ENCODE measurements at regions not wholly inside any gene's neighbourhood (a gene's known extent, or its start where the extent isn't known, plus 50 kb on each side); places are given as distances from the start of the nearest gene placed in this dataset.

DNA sequence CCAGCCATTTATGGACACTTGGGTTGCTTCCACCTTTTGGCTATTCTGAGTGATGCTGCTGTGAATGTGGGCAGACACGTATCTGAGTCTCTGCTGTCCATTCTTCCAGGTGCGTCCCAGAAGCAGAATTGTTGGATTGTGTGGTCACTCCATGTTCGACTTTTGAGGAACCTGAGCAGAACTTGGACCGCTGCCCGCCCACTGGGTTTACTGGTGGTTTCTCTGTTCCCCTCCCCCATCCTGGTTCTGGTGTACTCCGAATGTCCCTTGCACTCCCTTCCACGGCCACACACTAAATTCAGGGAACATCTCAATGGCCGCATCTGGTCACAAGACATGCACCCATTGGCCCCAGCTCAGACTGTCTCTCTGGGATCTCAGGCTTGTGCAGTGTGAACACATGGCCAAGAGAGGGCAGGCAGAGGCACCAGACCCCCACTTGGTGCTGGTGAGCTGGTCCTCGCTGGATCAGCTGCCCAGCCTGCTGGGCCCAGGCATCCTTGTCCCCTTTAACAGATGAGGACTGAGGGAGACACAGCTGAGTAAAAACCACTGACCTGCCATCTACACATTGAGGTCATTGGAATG lies 565.1 kb downstream of the NPHP4 start:
- DNase-seq (ENCODE audit: low read depth, low spot score) = no peak

DNA sequence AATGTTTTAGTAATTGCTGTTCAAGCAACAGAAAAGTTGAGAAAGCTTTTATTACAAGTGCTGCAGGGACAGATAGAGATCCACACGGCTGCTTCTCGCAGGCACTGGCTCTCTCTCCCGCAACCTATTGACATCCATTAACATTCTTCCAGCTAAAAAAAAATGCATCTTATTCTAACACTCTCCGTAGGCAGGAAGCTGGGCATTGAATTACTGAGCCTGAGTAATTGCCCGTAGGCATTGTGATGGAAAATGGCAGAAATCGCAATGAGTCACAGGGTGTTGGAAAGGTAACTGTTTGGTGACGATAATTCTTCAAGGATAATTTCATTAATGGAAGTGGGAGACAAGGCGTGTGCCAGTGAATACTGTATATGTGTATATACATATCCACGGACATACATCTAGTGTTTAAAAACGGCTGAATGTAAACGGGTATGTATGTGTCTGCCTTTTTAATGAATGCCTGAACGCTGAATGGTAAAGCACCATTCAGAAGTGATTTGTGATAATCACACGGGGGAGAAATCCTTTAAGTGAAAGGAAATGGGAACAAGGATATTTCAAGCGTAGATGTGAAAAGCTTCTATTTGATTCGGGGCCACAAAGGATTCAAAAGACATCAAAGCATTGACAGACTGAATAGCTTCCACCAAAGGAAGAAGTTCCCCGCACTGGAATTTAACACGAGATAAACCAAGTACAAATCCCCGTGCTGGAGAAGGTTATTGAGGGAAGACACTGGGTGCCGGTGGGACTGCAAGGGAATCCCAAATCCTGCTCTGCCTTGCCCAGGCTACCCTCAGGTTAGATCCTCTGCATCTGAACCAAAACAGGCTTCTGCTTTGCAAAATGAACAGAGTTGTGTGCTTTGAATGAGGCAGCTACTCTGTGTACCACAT lies 567.2 kb downstream of the NPHP4 start:
- DNase-seq (ENCODE audit: low read depth, low spot score) = no peak

DNA sequence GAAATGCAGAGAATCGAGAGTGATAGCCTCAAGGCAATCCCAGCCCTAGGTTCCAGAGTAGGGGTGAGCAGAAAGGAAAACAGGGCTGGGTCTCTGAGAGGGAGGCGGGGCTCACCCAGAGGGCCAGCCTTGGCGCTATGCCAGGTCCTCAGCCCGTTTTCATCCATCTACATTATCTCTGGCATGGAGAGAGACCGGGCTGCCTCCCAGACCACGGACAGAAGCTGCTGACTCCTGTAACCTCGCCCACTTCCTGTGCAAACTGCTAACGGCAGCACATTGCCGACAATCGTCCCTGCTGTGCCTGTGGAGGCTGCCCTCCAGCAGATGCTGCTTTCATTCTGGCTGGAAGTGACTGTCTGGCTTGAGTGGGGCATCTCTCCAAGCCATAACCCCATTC lies 569.1 kb downstream of the NPHP4 start:
- DNase-seq (ENCODE audit: low read depth, low spot score) = no peak

DNA sequence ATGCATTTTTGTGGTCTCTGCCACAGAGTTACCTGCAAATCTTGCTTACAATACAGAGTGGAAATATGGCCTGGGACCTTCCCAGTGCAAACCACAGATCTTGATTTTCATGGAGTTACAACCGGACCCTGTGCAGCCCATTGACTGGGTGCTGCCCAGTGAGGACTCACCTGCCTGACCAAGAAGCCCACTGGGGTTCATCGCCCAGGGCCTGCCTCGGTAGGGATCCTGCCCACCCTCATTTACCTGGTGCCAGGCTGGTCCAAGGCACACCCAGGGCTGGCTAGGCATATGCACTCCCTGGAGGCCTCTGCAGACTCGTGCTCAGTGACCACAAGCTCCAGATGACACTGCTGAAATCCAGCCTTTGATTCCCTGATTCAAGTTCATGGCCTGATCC lies 572.7 kb downstream of the NPHP4 start:
- no peak for DNase-seq (ENCODE audit: low read depth, low spot score)

DNA sequence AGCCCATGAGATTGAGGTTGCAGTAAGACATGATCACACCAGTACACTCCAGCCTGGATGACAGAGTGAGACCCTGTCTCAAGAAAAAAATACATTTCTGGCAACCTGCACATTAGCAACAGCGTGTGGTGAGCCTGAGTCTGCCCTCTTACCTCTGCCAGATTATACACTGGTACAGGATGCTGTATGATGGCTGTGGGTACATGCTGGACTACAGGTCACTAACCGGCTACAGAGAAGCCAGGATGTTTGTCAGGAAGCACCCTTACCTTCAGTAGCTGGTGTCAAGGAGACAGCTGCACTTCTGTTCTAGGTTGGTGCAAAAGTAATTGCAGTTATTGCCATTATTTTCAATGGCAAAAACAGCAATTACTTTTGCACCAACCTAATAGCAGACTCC lies 575.7 kb downstream of the NPHP4 start:
- no peak for DNase-seq (ENCODE audit: low read depth, low spot score)

DNA sequence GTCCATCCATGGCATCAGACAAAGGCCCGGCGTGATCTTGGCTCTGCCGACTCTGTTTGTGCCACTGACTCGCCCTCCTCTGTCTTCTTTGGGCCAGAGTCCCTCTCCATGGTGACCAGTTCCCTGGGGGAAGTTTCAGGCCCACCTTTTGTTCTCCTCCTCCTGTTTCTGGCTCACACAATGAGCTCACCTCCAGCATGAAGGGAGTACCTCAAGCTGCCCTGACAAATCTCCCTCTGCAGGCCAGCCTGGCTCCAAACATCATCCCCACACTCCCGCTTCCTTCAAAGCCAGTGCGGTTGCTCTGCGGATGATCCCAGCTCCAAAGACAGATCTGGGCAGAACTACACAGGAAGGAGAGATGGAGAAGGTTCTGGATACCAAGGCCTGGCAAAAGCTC lies 576.6 kb downstream of the NPHP4 start:
- DNase-seq (ENCODE audit: low read depth, low spot score) = no peak

DNA sequence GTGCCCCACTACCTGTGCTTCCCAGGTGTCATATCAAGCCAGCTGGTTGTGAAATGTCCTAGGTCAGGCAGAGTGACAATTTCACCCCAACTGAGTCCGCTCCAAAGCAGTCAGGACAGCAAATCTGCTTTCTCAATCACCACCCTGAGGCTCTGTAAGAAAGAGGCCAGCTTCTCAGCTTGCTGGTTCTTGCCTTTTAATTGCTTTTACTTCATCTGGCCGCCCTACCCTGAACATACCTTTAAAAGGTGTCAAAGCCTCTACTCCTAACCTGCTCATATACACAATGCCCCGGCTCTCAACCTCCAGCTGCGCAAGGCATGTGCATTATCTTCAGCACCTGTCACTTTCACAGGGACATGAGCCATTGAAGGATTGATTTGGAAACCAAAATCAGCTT lies 581.6 kb downstream of the NPHP4 start:
- DNase-seq (ENCODE audit: low read depth, low spot score) = no peak

DNA sequence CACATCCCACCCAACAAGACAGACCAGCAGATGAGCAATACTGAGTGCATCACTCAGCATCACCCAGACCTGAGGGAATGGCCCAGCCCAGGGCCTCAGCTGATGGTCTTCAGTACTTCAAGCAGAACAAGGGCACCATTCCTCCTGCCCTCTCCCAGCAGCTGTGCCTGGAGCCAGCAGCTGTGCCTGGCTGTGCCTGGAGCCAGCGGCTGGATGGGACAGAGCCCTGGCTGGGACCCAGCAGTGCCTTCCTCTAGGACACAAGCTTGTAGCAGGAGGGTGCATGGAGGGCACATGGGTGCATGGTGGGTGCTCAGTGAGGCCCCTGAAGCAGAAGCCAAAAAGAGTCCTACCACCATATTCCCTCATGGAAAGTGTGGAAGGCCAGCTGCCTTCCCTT lies 583.8 kb downstream of the NPHP4 start:
- DNase-seq (ENCODE audit: low read depth, low spot score) = no peak

DNA sequence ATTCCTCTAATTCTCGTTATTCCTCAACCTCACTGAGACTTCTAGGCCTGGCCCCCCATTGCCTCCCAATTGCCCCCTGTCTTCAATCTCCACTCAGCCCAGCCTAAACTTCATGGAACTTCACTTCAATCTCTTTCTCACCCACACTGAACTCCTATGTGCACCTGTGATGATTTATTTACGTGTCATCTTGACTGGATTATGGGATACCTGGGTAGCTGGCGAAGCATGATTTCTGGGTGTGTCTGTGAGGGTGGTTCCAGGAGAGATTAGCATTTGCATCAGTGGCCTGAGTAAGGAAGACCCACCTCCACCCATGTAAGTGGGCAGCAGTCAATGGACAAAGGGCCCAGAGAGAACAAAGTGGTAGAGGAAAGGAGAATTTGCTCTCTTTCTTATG lies 587.0 kb downstream of the NPHP4 start:
- no peak for DNase-seq (ENCODE audit: low read depth, low spot score)

DNA sequence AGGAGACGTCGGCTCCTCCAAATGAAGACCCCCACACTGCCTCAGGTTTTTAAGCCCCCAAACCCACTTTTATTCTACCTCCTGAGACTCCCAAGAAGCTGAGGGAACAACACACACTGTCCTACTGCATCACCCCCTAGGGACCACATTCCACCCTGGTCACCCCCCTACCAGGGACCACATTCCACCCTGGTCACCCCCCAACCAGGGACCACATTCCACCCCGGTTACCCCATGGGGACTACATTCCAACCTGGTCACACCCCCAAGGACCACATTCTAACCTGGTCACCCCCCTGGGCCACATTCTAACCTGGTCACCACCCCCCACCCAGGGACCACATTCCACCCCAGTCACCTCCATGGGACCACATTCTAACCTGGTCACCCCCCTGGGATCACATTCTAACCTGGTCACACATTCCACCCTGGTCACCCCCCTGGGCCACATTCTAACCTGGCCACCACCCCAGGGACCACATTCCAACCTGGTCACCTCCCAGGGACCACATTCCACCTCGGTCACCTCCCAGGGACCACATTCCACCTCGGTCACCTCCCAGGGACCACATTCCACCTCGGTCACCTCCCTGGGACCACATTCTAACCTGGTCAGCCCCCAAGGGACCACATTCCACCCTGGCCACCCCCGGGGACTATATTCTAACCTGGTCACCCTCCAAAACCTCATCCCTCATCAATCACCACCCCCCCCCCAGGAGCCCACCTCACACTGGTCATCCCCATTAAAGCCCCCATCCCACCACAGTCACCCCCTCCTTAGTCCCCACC lies 587.6 kb downstream of the NPHP4 start:
- DNase-seq (ENCODE audit: low read depth, low spot score) = no peak

DNA sequence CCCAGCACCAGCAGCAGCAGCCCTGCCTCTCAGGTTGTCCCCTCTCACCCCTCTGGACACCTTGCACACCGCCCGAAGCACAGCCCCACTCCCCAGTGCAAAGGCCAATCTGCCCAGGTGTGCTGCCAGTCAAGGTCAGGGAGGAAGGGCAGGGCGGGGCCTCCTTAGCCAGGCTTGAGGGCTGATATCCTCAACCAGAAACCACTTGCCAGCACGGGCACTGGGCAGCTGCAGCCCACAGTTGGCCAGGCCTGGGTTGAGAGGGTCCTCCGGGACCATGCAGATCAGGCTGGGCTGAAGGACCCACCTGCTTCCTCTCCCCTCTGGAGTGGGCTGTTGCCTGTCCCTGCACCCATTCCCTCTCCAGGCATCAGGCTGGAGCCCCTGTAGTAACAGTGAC lies 588.3 kb downstream of the NPHP4 start:
- DNase-seq (ENCODE audit: low read depth, low spot score) = no peak

DNA sequence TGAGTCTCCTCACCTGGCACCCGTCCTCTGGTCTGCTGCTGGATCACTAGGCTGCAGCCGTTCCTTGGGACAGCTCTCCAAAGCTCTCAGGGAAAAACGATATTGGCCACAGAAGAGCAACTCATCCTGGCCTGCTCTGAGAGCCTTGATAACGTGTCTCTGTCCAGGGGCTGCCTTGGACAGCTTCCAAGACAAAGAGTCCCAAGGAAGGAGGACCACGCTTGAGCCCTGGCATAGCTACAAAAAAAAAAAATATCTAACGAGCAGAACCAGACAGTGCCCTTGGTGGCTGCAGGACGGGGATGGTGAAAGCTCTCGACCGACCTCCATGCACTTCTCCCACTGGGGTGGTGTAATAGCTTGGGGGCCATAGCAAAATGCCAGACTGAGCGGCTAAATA lies 589.6 kb downstream of the NPHP4 start:
- no peak for DNase-seq (ENCODE audit: low read depth, low spot score)

DNA sequence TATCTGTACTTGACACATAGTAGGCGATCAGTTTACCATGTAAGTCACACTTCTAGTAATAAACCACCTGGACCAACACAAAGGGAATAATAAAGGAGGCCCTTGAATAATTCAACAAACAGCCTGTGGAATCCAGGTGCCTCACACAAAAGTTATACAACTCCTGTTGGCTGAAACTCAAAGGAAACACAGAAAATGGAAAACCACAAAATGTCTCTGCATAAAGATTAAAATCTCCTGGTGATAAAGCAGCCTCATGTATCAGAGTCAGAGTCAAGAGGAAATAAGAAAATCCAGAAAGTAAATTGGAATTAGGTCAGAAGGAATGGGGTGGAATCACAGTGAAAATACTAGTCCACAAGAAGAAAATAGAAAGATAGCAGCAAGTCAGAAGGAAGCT lies 592.5 kb downstream of the NPHP4 start:
- DNase-seq (ENCODE audit: low read depth, low spot score) = no peak

DNA sequence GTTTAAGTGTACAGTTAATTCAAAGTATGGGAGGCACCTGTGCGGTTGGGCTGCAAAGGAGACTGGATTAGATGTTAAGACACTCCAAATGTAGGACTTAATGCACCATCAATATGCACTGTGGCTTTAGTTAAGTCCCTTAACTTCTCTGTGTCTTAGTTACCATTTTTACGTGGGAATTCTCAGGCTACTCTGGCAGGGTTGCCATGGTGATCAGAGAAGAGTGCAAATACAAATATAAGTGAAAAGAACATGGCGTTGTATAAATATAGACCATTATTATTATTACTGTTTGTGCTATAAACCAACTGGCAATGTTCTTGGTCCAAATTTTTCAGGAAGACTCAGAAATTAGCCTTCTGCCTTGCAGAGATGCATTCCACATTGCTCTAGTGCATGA lies 595.6 kb downstream of the NPHP4 start:
- DNase-seq (ENCODE audit: low read depth, low spot score) = no peak

DNA sequence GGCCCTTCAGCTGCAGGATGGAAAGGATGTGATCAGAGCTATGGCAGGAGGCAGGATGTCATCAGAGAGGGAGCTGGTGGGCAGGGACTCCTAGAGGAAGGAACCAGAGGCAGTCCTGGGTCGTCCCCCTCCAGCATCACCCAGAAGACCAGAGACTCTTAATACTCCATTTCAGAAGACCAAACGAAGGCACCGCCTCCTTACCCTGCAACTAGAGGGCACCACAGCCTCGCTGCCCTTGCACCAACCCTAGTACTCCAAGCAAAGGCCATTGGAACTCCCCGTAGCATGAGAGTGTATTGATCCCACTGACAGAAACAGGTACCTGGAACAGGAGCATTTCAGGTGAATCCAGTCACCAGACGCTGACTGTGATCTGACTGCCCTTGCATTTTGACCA lies 598.1 kb downstream of the NPHP4 start:
- DNase-seq (ENCODE audit: low read depth, low spot score) = no peak

DNA sequence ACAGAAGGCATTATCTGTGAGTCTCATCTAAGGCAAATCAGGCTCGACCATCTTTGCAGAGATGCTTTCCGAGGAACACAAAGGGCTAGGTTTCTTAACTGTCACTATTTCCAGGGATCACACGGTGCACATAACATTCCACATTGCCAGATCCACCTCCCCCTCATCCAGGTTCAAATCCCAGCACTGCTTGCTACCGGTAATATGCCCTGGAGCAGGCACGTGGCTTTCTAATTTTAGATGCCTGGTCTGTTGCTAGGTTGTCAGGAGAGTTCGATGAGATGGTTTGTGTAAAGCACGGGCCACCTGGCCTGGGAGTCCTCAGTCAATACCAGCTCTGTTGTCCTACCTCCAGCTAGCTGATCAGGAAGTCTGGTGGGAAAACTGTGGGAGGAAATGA lies 598.6 kb downstream of the NPHP4 start:
- no peak for DNase-seq (ENCODE audit: low read depth, low spot score)

DNA sequence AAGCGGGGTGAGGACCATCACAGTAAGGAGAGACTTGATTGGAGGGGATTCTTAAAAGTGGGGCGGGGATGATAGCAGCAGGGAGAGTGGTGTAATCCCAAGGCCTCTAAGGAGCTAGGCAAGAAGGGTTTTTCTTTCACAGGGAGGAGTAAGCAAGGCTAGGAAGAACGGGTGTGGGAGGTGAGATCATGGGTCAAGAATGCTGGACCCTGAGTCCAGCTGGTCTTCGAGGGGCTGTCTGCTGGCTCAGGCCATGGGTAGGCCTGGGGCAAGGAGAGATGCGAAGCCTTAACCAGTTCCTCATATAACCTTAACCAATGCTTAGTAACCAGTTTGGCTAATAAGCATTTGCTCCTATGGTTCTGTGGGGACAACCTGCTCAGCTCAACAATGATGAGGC lies 599.1 kb downstream of the NPHP4 start:
- no peak for DNase-seq (ENCODE audit: low read depth, low spot score)

DNA sequence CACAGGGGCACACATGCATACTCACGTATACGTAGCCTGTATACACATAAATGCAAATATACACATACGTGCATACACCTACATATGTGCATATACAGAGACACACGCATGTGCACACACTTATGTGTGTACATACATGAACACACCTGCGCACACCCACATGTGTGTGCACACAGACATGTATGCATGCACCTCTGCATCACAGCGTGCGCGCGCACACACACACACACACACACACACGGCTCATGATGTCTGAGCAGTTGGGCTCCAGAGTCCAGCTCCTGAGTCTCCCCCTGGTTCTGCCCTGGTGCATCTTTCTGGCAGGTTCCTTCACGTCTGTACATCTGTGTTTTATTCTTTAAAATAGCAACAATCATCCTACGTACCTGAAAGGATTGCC lies 600.5 kb downstream of the NPHP4 start:
- no peak for DNase-seq (ENCODE audit: low read depth, low spot score)

DNA sequence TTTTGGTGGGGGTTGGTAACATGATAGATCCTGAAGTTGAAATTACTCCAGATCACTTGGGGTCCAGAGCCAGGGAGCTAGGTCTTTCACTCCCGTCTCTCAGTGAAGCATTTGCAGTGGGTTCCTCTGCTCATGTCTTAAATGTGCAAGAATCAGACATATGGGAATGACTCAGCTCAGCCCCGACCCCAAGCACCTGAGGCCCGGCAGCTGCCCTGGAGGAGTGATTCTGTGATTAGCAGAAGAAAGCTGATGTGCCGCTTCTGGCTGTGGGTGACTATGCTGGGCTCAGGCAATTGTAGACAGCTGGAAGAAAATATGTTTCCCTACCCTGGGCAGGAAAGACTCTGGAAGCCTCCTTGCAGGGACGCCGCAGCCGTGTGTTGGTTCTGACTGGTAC lies 601.7 kb downstream of the NPHP4 start:
- DNase-seq (ENCODE audit: low read depth, low spot score) = no peak

DNA sequence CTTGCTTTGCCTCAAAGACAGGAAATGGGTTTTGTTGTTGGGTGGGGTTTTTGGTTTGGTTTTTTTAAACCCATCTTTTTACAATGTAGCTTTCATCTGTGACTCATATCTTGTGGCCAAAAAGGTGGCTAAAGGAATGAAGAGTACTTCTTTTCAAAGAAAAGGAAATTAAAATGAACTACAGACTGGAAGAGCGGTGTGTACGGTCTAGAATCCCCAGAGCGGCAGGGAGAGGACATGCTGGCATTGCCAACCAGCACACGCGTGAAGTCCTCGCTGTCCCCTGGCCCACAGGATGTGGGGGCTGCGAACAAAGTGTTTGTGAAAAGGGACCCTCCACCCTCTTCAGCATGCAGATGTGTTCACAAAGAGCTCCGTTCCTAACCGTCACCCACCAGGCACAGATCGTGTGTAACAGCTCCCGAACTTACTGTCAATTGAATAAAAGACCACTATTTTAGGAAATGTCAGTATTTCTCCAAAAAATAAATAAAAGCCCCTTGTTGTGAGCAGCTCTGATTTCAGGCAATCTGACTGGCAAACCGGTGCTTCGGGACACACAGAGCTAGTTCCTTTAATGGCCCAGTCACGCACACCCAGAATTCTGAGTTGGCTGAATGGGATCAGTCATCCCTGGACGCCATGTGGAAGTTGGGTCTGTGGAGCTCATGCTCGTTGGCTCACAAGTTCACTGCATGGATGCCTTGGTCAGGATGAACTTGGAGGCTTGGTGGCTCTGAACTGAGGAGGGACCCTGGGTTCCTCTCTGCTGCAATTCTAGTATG lies 602.9 kb downstream of the NPHP4 start:
- no peak for DNase-seq (ENCODE audit: low read depth, low spot score)

DNA sequence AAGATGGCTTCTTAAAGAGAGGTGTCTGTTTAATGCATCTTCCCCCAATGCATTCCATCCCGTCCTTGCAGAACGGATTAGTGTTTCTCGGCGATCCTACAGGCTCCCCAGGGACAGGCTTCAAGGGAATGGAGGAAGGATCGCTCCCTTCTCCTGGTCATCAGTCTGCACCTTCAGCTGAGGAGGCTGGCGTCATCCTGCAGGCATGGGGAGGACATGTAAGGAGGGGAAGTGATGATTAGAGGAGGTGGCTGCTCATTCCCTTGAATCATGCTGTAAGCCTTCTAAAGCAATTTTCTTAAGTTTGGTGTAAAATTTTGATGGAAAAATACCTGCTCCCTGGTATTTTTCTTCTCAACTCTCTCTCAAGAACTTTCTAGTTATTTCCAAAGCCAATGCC lies 603.6 kb downstream of the NPHP4 start:
- DNase-seq (ENCODE audit: low read depth, low spot score) = no peak

DNA sequence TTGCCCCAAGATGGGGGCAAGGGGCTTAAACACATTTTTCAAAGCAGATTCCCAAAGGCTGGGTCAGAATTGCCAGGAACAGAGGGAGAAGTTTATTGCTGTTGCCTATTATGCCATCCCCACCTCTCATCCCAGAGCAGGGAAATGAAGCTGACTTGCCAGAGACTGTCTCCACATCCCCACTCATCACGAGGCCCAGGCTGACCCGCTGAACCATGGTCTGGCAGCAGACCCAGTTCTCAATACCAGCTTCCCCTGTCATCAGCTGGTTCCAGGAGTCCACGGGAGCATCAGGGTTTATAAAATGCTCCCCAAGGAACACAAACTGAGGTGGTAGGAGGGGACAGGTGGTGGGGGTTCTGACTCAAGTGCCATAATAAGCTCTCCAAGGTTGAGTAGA lies 605.9 kb downstream of the NPHP4 start:
- DNase-seq (ENCODE audit: low read depth, low spot score) = no peak
